ENCODE measurements at regions not wholly inside any gene's neighbourhood (a gene's known extent, or its start where the extent isn't known, plus 50 kb on each side); places are given as distances from the start of the nearest gene placed in this dataset.

- no peak for TF ChIP-seq CTCF (IDR thresholded peaks at IDR 0.05; ENCODE audit: low read depth, low read length)
- no peak for TF ChIP-seq POLR2A (IDR thresholded peaks at IDR 0.05; ENCODE audit: extremely low read depth, insufficient read length)
These were observed 2019.9 kb downstream of the MAT2B start for GRCh38 chr5:165525271-165525670.

Data from NB4 (cell line).